ENCODE measurements at regions not wholly inside any gene's neighbourhood (a gene's known extent, or its start where the extent isn't known, plus 50 kb on each side); places are given as distances from the start of the nearest gene placed in this dataset.

DNA sequence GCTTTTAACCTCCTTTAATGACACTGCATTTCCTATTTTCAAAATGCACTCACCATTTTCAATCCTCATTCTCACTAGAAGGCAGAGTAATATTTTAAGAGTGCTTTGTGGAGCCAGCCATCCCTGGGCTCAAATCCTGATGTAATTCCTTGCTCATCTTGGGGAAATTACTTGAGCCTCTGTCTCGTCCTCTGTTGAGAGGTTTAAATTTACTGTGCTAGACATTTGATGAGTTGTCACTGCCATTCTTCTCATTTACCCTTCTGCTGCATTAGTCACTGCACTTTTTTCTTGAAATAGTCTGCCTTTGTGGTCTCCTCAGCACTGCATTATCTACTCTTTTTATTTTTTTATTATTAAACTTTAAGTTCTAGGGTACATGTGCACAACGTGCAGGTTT, 150.0 kb upstream of the HDDC2 start:
- H3K36me3 ChIP-seq (replicated peaks in 1 of 2; ENCODE audit: control insufficient read depth in 1 of 2, insufficient read depth in 2 of 2, low read length in 2 of 2), result no peaks in the 10 kb centered on the region
- no peaks in the 10 kb centered on the region for H3K27me3 Mint-ChIP-seq (ENCODE audit: low read depth in 3 of 3)
- H3K27ac Mint-ChIP-seq, result no peak overlapping the region
- no peaks in the 10 kb centered on the region for H3K27me3 ChIP-seq (ENCODE audit: control insufficient read depth in 2 of 2, insufficient read depth in 2 of 2, low read length in 2 of 2)
- no peaks in the 10 kb centered on the region for H3K79me2 ChIP-seq (ENCODE audit: insufficient read depth, low read length)
- no peaks in the 10 kb centered on the region for H4K20me1 ChIP-seq (ENCODE audit: insufficient read depth, low read length)
- H3K4me2 ChIP-seq (replicated peaks; ENCODE audit: extremely low read depth, low read length, poor library complexity, severe bottlenecking), result no peak overlapping the region
- H3K36me3 Mint-ChIP-seq, result no peaks in the 10 kb centered on the region
- no peak overlapping the region for H3K27ac ChIP-seq (ENCODE audit: low read depth in 1 of 2, low read length in 2 of 2)
- H3K9me3 Mint-ChIP-seq, result peaks cover 14 to 29% (median 22%) of the 10 kb centered on the region in 7 donors
- H3K4me1 Mint-ChIP-seq, result no peaks in the 10 kb centered on the region
- H3K9me3 ChIP-seq (replicated peaks in 1 of 2; ENCODE audit: control insufficient read depth in 1 of 2, insufficient read depth in 1 of 2, low read length in 2 of 2), result peaks cover 29 to 32% of the 10 kb centered on the region in 2 donors
- no peak overlapping the region for H3K4me3 Mint-ChIP-seq
- TF ChIP-seq, protein P1, sequence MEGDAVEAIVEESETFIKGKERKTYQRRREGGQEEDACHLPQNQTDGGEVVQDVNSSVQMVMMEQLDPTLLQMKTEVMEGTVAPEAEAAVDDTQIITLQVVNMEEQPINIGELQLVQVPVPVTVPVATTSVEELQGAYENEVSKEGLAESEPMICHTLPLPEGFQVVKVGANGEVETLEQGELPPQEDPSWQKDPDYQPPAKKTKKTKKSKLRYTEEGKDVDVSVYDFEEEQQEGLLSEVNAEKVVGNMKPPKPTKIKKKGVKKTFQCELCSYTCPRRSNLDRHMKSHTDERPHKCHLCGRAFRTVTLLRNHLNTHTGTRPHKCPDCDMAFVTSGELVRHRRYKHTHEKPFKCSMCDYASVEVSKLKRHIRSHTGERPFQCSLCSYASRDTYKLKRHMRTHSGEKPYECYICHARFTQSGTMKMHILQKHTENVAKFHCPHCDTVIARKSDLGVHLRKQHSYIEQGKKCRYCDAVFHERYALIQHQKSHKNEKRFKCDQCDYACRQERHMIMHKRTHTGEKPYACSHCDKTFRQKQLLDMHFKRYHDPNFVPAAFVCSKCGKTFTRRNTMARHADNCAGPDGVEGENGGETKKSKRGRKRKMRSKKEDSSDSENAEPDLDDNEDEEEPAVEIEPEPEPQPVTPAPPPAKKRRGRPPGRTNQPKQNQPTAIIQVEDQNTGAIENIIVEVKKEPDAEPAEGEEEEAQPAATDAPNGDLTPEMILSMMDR (IDR thresholded peaks at IDR 0.05), result no peak
- intact Hi-C loops (cut with micrococcal nuclease), result no loop called here
- no peak overlapping the region for H3K9ac ChIP-seq (ENCODE audit: insufficient read depth, low read length, poor library complexity, severe bottlenecking)
- H3K4me1 ChIP-seq (ENCODE audit: control insufficient read depth in 1 of 2, insufficient read depth in 2 of 2, low read length in 2 of 2), result no peaks in the 10 kb centered on the region
- no CpG with 5 or more reads among the region's 2 CpGs for WGBS (ENCODE audit: insufficient coverage)
- no peak for DNase-seq
- H3K4me3 ChIP-seq (replicated peaks in 1 of 3; ENCODE audit: low read depth in 2 of 3, low read length in 3 of 3), result no peak overlapping the region
- H2AFZ ChIP-seq (ENCODE audit: insufficient read depth, low read depth, low read length, poor library complexity, severe bottlenecking), result no peak overlapping the region

DNA sequence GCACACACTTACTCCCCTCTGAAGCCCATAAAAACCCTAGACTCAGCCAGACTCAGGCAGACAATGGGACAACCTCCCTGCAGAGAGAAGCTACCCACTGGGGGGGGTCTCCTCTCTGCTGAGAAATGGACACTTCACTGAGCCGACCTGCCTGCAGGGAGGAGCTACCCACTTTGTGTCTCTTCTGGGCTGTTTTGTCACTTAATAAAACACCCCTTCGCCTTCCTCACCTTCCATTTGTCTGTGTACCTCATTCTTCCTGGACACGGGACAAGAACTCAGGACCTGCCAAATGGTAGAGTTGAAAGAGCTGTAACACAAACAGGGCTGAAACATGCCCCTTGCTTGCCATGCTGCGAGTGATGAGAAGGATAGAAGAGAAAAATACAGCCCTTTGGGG, 151.7 kb upstream of the HDDC2 start:
- Mint-ChIP-seq H3K4me1 (no peaks in the 10 kb centered on the region), H3K27me3 (ENCODE audit: low read depth in 3 of 3) (no peaks in the 10 kb centered on the region), H3K4me3 (no peak overlapping the region), H3K36me3 (no peaks in the 10 kb centered on the region), H3K9me3 (peaks cover 21 to 34% (median 26%) of the 10 kb centered on the region in 7 donors), H3K27ac (no peak overlapping the region)
- Histone ChIP-seq H2AFZ (ENCODE audit: insufficient read depth, low read depth, low read length, poor library complexity, severe bottlenecking) (no peak overlapping the region), H4K20me1 (ENCODE audit: insufficient read depth, low read length) (no peaks in the 10 kb centered on the region), H3K79me2 (ENCODE audit: insufficient read depth, low read length) (no peaks in the 10 kb centered on the region), H3K27me3 (ENCODE audit: control insufficient read depth in 2 of 2, insufficient read depth in 2 of 2, low read length in 2 of 2) (no peaks in the 10 kb centered on the region), H3K27ac (ENCODE audit: low read depth in 1 of 2, low read length in 2 of 2) (no peak overlapping the region), H3K4me1 (ENCODE audit: control insufficient read depth in 1 of 2, insufficient read depth in 2 of 2, low read length in 2 of 2) (no peaks in the 10 kb centered on the region), H3K9me3 (replicated peaks in 1 of 2; ENCODE audit: control insufficient read depth in 1 of 2, insufficient read depth in 1 of 2, low read length in 2 of 2) (peaks cover 29 to 38% of the 10 kb centered on the region in 2 donors), H3K4me3 (replicated peaks in 1 of 3; ENCODE audit: low read depth in 2 of 3, low read length in 3 of 3) (no peak overlapping the region), H3K9ac (ENCODE audit: insufficient read depth, low read length, poor library complexity, severe bottlenecking) (no peak overlapping the region), H3K36me3 (replicated peaks in 1 of 2; ENCODE audit: control insufficient read depth in 1 of 2, insufficient read depth in 2 of 2, low read length in 2 of 2) (no peaks in the 10 kb centered on the region), H3K4me2 (replicated peaks; ENCODE audit: extremely low read depth, low read length, poor library complexity, severe bottlenecking) (no peak overlapping the region)
- 50% methylated on average over 2 of the region's 4 CpGs for whole genome bisulfite sequencing (ENCODE audit: insufficient coverage)
- no peak for DNase-seq
- intact Hi-C loops (cut with micrococcal nuclease), result no loop called here
- TF ChIP-seq, protein P1 (IDR thresholded peaks at IDR 0.05), result no peak
